IMR-90 (cell line): ENCODE measurements at regions not wholly inside any gene's neighbourhood (a gene's known extent, or its start where the extent isn't known, plus 50 kb on each side); places are given as distances from the start of the nearest gene placed in this dataset.
A peak's percentile ranks its signal among the peaks of the same experiment; 100 is the strongest.
"Not testable (repeated sequence)": the region's sequence is repeated elsewhere in the genome, so short reads cannot be mapped to it uniquely, and the experiment has no call there.

ENCODE experiments used
- ATAC-seq: fragments of 200-7000 bp; cut with Tn5 transposase; 2 replicates; pipeline ENCODE4 v1.9.1; 2020; ENCODE audit warnings: low read depth, mild to moderate bottlenecking, moderate library complexity
- BruUV-seq: library from RNA; stranded (reverse); fragments of 400-500 nt; replicated peaks from 2 replicates; lab custom pipeline; 2021; lab: Mats Ljungman, UMichigan
- CTCF ChIA-PET: fragments of 300-600 bp; formaldehyde crosslinking; extraction: SDS; loops from one replicate; lab custom pipeline; 2021; ENCODE audit warnings: antibody characterized with exemption; lab: Yijun Ruan, JAX
- POLR2A ChIA-PET: fragments of 300-600 bp; sonication (Branson Sonifier 250); formaldehyde crosslinking; loops from one replicate; lab custom pipeline; 2022; ENCODE audit warnings: antibody characterized with exemption; ENCODE audit not compliant: unreplicated experiment; lab: Charles Lee
- DNase-seq: peaks from one replicate; pipeline ENCODE4 v3.0.0; 2013
- H2AFZ ChIP-seq: replicated peaks from 2 replicates; pipeline ENCODE3; 2013; ENCODE audit warnings: low read length, mild to moderate bottlenecking; ENCODE audit not compliant: poor library complexity
- H2AK5ac ChIP-seq: 2 replicates; pipeline ENCODE4 v1.6.1; 2013; ENCODE audit warnings: low read depth, low read length, inconsistent platforms
- H2AK9ac ChIP-seq: replicated peaks from 2 replicates; pipeline ENCODE3; 2013; ENCODE audit warnings: mild to moderate bottlenecking, low read depth, low read length, moderate library complexity; ENCODE audit not compliant: poor library complexity
- H2BK120ac ChIP-seq: 2 replicates; pipeline ENCODE4 v1.6.1; 2013; ENCODE audit warnings: low read depth, low read length, inconsistent platforms
- H2BK15ac ChIP-seq: 3 replicates; pipeline ENCODE4 v1.6.1; 2013; ENCODE audit warnings: low read depth, low read length, inconsistent platforms
- H2BK20ac ChIP-seq: 2 replicates; pipeline ENCODE4 v1.6.1; 2013; ENCODE audit warnings: low read depth, mild to moderate bottlenecking, inconsistent platforms, low read length, moderate library complexity
- H2BK5ac ChIP-seq: 2 replicates; pipeline ENCODE4 v1.6.1; 2013; ENCODE audit warnings: mild to moderate bottlenecking, low read depth, low read length, inconsistent platforms; ENCODE audit not compliant: poor library complexity, severe bottlenecking
- H3K14ac ChIP-seq: replicated peaks from 2 replicates; pipeline ENCODE4 v1.6.1; 2013; ENCODE audit warnings: low read depth, low read length, inconsistent platforms
- H3K18ac ChIP-seq: 2 replicates; pipeline ENCODE4 v1.6.1; 2013; ENCODE audit warnings: low read depth, low read length, control low read depth
- H3K23ac ChIP-seq: 2 replicates; pipeline ENCODE4 v1.6.1; 2013; ENCODE audit warnings: low read depth, low read length, inconsistent platforms
- H3K27ac ChIP-seq: 2 replicates; pipeline ENCODE4 v1.5.1; 2013; ENCODE audit warnings: mild to moderate bottlenecking, control low read depth, low read length; ENCODE audit not compliant: insufficient read depth
- H3K27me3 ChIP-seq: 2 replicates; pipeline ENCODE4 v1.6.1; 2013; ENCODE audit warnings: low read length; ENCODE audit not compliant: control insufficient read depth, insufficient read depth
- H3K36me3 ChIP-seq: 2 replicates; pipeline ENCODE4 v1.6.1; 2013; ENCODE audit warnings: low read length, mixed read lengths; ENCODE audit not compliant: control insufficient read depth, insufficient read depth
- H3K4ac ChIP-seq: 2 replicates; pipeline ENCODE4 v1.6.1; 2013; ENCODE audit warnings: low read depth, low read length, inconsistent platforms
- H3K4me1 ChIP-seq: 2 replicates; pipeline ENCODE4 v1.6.1; 2013; ENCODE audit warnings: low read length, mixed read lengths; ENCODE audit not compliant: control insufficient read depth, insufficient read depth
- H3K4me2 ChIP-seq: 2 replicates; pipeline ENCODE4 v1.6.1; 2013; ENCODE audit warnings: low read depth, mild to moderate bottlenecking, control low read depth, low read length, moderate library complexity
- H3K4me3 ChIP-seq: 2 replicates; pipeline ENCODE4 v1.5.1; 2013; ENCODE audit warnings: low read depth, mild to moderate bottlenecking, control low read depth, low read length, moderate library complexity; ENCODE audit not compliant: insufficient read depth
- H3K56ac ChIP-seq: 2 replicates; pipeline ENCODE4 v1.6.1; 2013; ENCODE audit warnings: low read length, inconsistent platforms; ENCODE audit not compliant: insufficient read depth; ENCODE audit errors: extremely low read depth
- H3K79me1 ChIP-seq, 2 experiments: 2 replicates each; pipeline ENCODE4 v1.6.1; 2013; ENCODE audit warnings: low read length in 2 of 2, inconsistent platforms in 1 of 2, low read depth in 1 of 2
- H3K9ac ChIP-seq: 2 replicates; pipeline ENCODE4 v1.6.1; 2013; ENCODE audit warnings: low read depth, low read length, control low read depth
- H3K9me1 ChIP-seq: 2 replicates; pipeline ENCODE4 v1.6.1; 2013; ENCODE audit warnings: low read length, inconsistent platforms; ENCODE audit not compliant: insufficient read depth
- H3K9me3 ChIP-seq: 2 replicates; pipeline ENCODE4 v1.6.1; 2013; ENCODE audit warnings: low read length; ENCODE audit not compliant: control insufficient read depth, insufficient read depth
- H4K20me1 ChIP-seq: 2 replicates; pipeline ENCODE4 v1.6.1; 2013; ENCODE audit warnings: low read length, inconsistent platforms; ENCODE audit not compliant: insufficient read depth
- H4K5ac ChIP-seq: 2 replicates; pipeline ENCODE4 v1.6.1; 2013; ENCODE audit warnings: mild to moderate bottlenecking, low read depth, low read length, control low read depth
- H4K8ac ChIP-seq, 2 experiments: 2 replicates each; pipeline ENCODE4 v1.6.1; 2013; ENCODE audit warnings: low read depth in 2 of 2, low read length in 2 of 2, control low read depth in 1 of 2, inconsistent platforms in 1 of 2
- H4K91ac ChIP-seq: 2 replicates; pipeline ENCODE4 v1.6.1; 2013; ENCODE audit warnings: low read depth, low read length, inconsistent platforms; ENCODE audit not compliant: insufficient read depth
- BHLHE40 ChIP-seq: fragments of 150-350 bp; IDR thresholded peaks from 2 replicates; pipeline ENCODE4 v1.6.1; 2016; ENCODE audit warnings: mild to moderate bottlenecking, low read depth, low read length
- CEBPB ChIP-seq: IDR thresholded peaks from 2 replicates; pipeline ENCODE4 v1.6.1; 2012; ENCODE audit warnings: low read depth, low read length, improper control_type of control experiment
- ELK1 ChIP-seq: fragments of 150-350 bp; IDR thresholded peaks from 2 replicates; pipeline ENCODE4 v1.6.1; 2016; ENCODE audit warnings: low read depth, mild to moderate bottlenecking, low read length, moderate library complexity, borderline replicate concordance
- NFE2L2 ChIP-seq: fragments of 150-350 bp; IDR thresholded peaks from 2 replicates; pipeline ENCODE4 v1.6.1; 2016; ENCODE audit warnings: low read depth, mild to moderate bottlenecking, low read length
- RFX5 ChIP-seq: IDR thresholded peaks from 2 replicates; pipeline ENCODE4 v1.8.0; 2012; ENCODE audit warnings: low read depth, mild to moderate bottlenecking, low read length, moderate library complexity
- WGBS, 2 experiments: methylation state at CpG; one replicate each; pipeline versions ENCODE4 v1.1.5 to v1.1.7; 2013; ENCODE audit warnings: missing lambda C conversion rate in 2 of 2; ENCODE audit not compliant: insufficient read length in 1 of 2; ENCODE audit errors: extremely low coverage in 2 of 2; 5-methylcytosine and 5-hydroxymethylcytosine counted together
- dilution Hi-C: fragments of 300-500 bp; cut with HindIII; formaldehyde crosslinking; loops from one replicate; pipeline ENCODE4 v1.14.3; 2018; ENCODE audit warnings: low sequenced_read_pairs; ENCODE audit not compliant: unreplicated experiment
- in situ Hi-C: fragments of 300-500 bp; cut with MboI; formaldehyde crosslinking; loops from 3 replicates; pipeline ENCODE4 v1.14.3; 2019; ENCODE audit warnings: low sequenced_read_pairs, inconsistent platforms, mixed read lengths
- intact Hi-C: fragments of 100-400 bp; cut with micrococcal nuclease; formaldehyde crosslinking; loops from 2 replicates; pipeline ENCODE4 v1.10.0; 2022

GRCh38 chr6:112443179-112444065 is 96.3 kb downstream of the RFPL4B start:
- no peak for TF ChIP-seq RFX5
- TF ChIP-seq NFE2L2: no peak
- TF ChIP-seq BHLHE40: no peak
- TF ChIP-seq CEBPB: peak; percentile 75
- TF ChIP-seq ELK1: no peak
- in situ Hi-C loops (no loop called here), dilution Hi-C loops (no loop called here), intact Hi-C loops (no loop called here)
- no peak overlapping the region for H3K56ac ChIP-seq
- ATAC-seq (no peak; the same call in 1 of the 2 replicates), DNase-seq (peak; percentile 74)
- no peaks in the 10 kb centered on the region for H3K9me1 ChIP-seq
- no peaks in the 10 kb centered on the region for H3K36me3 ChIP-seq
- ChIA-PET CTCF (no interaction called here), POLR2A (no interaction called here)
- H2BK15ac ChIP-seq: no peak overlapping the region
- no peak overlapping the region for H2AK9ac ChIP-seq
- H3K27me3 ChIP-seq: no peaks in the 10 kb centered on the region
- H3K23ac ChIP-seq: no peak overlapping the region
- no peak overlapping the region for H3K9ac ChIP-seq
- no peak overlapping the region for H2BK5ac ChIP-seq
- no peaks in the 10 kb centered on the region for H3K79me1 ChIP-seq
- no peak overlapping the region for H3K27ac ChIP-seq
- no peak overlapping the region for H3K4me3 ChIP-seq
- no peak overlapping the region for H4K5ac ChIP-seq
- no peak overlapping the region for H2BK120ac ChIP-seq
- H4K20me1 ChIP-seq: no peaks in the 10 kb centered on the region
- no peak overlapping the region for H2BK20ac ChIP-seq
- no peak overlapping the region for H3K4ac ChIP-seq
- H4K91ac ChIP-seq: no peak overlapping the region
- H3K18ac ChIP-seq: no peak overlapping the region
- H3K14ac ChIP-seq: no peak overlapping the region
- no peak overlapping the region for H2AK5ac ChIP-seq
- BruUV-seq: no TSS peak
- H3K9me3 ChIP-seq: no peaks in the 10 kb centered on the region
- no peaks in the 10 kb centered on the region for H3K4me1 ChIP-seq
- no peak overlapping the region for H4K8ac ChIP-seq
- H2AFZ ChIP-seq: no peak overlapping the region
- no peak overlapping the region for H3K4me2 ChIP-seq
- no CpG with 5 or more reads among the region's 6 CpGs for WGBS, 2 experiments

GRCh38 chr6:112448786-112449185 is 101.7 kb downstream of the RFPL4B start:
- H2BK15ac ChIP-seq, intact Hi-C loops, H3K56ac ChIP-seq, H3K4me1 ChIP-seq, H3K23ac ChIP-seq, POLR2A ChIA-PET, H3K9ac ChIP-seq, H4K20me1 ChIP-seq, H2BK20ac ChIP-seq, H3K18ac ChIP-seq, BruUV-seq, in situ Hi-C loops, H2AFZ ChIP-seq, H3K9me1 ChIP-seq, H3K4ac ChIP-seq, H3K27me3 ChIP-seq, H4K5ac ChIP-seq, H2AK5ac ChIP-seq, H3K79me1 ChIP-seq, H4K91ac ChIP-seq, H2BK5ac ChIP-seq, H3K4me2 ChIP-seq, H3K14ac ChIP-seq, dilution Hi-C loops, H3K4me3 ChIP-seq, H2BK120ac ChIP-seq, ATAC-seq, CTCF ChIA-PET, H4K8ac ChIP-seq, DNase-seq, H3K36me3 ChIP-seq, H3K27ac ChIP-seq, H2AK9ac ChIP-seq, H3K9me3 ChIP-seq: not testable (repeated sequence)
- WGBS, 2 experiments: no CpG with 5 or more reads among the region's 3 CpGs
